GM23338 (cell line): ENCODE measurements at regions not wholly inside any gene's neighbourhood (a gene's known extent, or its start where the extent isn't known, plus 50 kb on each side); places are given as distances from the start of the nearest gene placed in this dataset.

ENCODE experiments used
- ATAC-seq: fragments of 200-7000 bp; cut with Tn5 transposase; 3 replicates; pipeline ENCODE4 v1.9.1; 2020
- DNase-seq: peaks from one replicate; pipeline ENCODE4 v3.0.0-alpha.2; 2015; ENCODE audit warnings: low spot score
- H2AFZ ChIP-seq: fragments of 200-600 bp; sonication (generic); 2 replicates; pipeline ENCODE4 v1.8.0; 2016; ENCODE audit warnings: antibody characterized with exemption, mild to moderate bottlenecking, moderate library complexity
- H3F3A ChIP-seq: fragments of 200-600 bp; sonication (generic); replicated peaks from 2 replicates; pipeline ENCODE4 v1.8.0; 2017; ENCODE audit warnings: antibody characterized with exemption, mixed run types, low read depth
- H3K27ac ChIP-seq: fragments of 200-600 bp; sonication (generic); 2 replicates; pipeline ENCODE4 v1.6.1; 2016; ENCODE audit warnings: low read depth
- H3K27me3 ChIP-seq: fragments of 200-600 bp; sonication (generic); 2 replicates; pipeline ENCODE4 v1.8.0; 2016; ENCODE audit warnings: mild to moderate bottlenecking, mixed run types, moderate library complexity; ENCODE audit not compliant: insufficient read depth
- H3K36me3 ChIP-seq: fragments of 200-600 bp; sonication (generic); 2 replicates; pipeline ENCODE4 v1.8.0; 2016; ENCODE audit warnings: mild to moderate bottlenecking; ENCODE audit not compliant: insufficient read depth
- H3K4me1 ChIP-seq: fragments of 200-600 bp; sonication (generic); 2 replicates; pipeline ENCODE4 v1.8.0; 2016; ENCODE audit warnings: mild to moderate bottlenecking, moderate library complexity; ENCODE audit not compliant: insufficient read depth
- H3K4me2 ChIP-seq: fragments of 200-600 bp; sonication (generic); 2 replicates; pipeline ENCODE4 v1.7.1; 2017; ENCODE audit warnings: mixed run types
- H3K4me3 ChIP-seq: fragments of 200-600 bp; sonication (generic); 2 replicates; pipeline ENCODE4 v1.6.1; 2016; ENCODE audit warnings: mixed run types
- H3K79me2 ChIP-seq: fragments of 200-600 bp; sonication (generic); replicated peaks from 2 replicates; pipeline ENCODE4 v1.8.0; 2017; ENCODE audit warnings: mild to moderate bottlenecking; ENCODE audit not compliant: insufficient read depth
- H3K9me2 ChIP-seq: fragments of 200-600 bp; sonication (generic); 2 replicates; pipeline ENCODE4 v1.8.0; 2017; ENCODE audit not compliant: insufficient read depth
- H4K20me1 ChIP-seq: fragments of 200-600 bp; sonication (generic); replicated peaks from 2 replicates; pipeline ENCODE4 v1.8.0; 2017; ENCODE audit warnings: mild to moderate bottlenecking; ENCODE audit not compliant: insufficient read depth
- H3K27ac Mint-ChIP-seq: 2 replicates; pipeline ENCODE4 v1.8.0; 2020; ENCODE audit warnings: inconsistent platforms, mild to moderate bottlenecking, moderate library complexity, mixed read lengths
- H3K27me3 Mint-ChIP-seq: 3 replicates; pipeline ENCODE4 v1.8.0; 2022; ENCODE audit warnings: low read depth, mild to moderate bottlenecking, moderate library complexity, mixed read lengths, inconsistent platforms; ENCODE audit not compliant: insufficient read depth, poor library complexity
- H3K36me3 Mint-ChIP-seq: 3 replicates; pipeline ENCODE4 v1.8.0; 2021; ENCODE audit warnings: low read depth, mild to moderate bottlenecking, inconsistent platforms, moderate library complexity, mixed read lengths
- H3K4me1 Mint-ChIP-seq: 3 replicates; pipeline ENCODE4 v1.8.0; 2020; ENCODE audit warnings: mild to moderate bottlenecking, inconsistent platforms, mixed read lengths
- H3K4me3 Mint-ChIP-seq: 3 replicates; pipeline ENCODE4 v1.8.0; 2021; ENCODE audit warnings: moderate library complexity, mild to moderate bottlenecking, inconsistent platforms, mixed read lengths
- H3K9me3 Mint-ChIP-seq: 3 replicates; pipeline ENCODE4 v1.8.0; 2020; ENCODE audit warnings: moderate library complexity, mild to moderate bottlenecking, inconsistent platforms, mixed read lengths
- CTCF ChIP-seq, 2 experiments: fragments of 200-600 bp in 1 of 2; sonication (generic) in 1 of 2; conservative IDR thresholded peaks; 2 replicates each; pipeline versions ENCODE4 v1.5.1 to v1.6.1; 2016 to 2017; ENCODE audit warnings: antibody characterized with exemption in 2 of 2, low read depth in 2 of 2, mild to moderate bottlenecking in 2 of 2, moderate library complexity in 1 of 2
- EZH2 ChIP-seq: fragments of 200-600 bp; sonication (generic); IDR thresholded peaks from one replicate; pipeline ENCODE4 v1.8.0; 2017; ENCODE audit warnings: antibody characterized with exemption, mild to moderate bottlenecking, low read depth; ENCODE audit not compliant: unreplicated experiment
- EZH2phosphoT487 ChIP-seq: fragments of 200-600 bp; sonication (generic); IDR thresholded peaks from one replicate; pipeline ENCODE4 v1.8.1; 2018; ENCODE audit warnings: antibody characterized with exemption; ENCODE audit not compliant: unreplicated experiment
- JUNB ChIP-seq: IDR thresholded peaks from one replicate; pipeline ENCODE4 v1.6.1; 2016; ENCODE audit warnings: antibody characterized with exemption; ENCODE audit not compliant: unreplicated experiment
- NANOG ChIP-seq: IDR thresholded peaks from 2 replicates; pipeline ENCODE4 v1.6.1; 2016; ENCODE audit warnings: antibody characterized with exemption, borderline replicate concordance
- POLR2AphosphoS5 ChIP-seq: IDR thresholded peaks from 2 replicates; pipeline ENCODE4 v1.6.1; 2016; ENCODE audit warnings: antibody characterized with exemption, low read depth
- REST ChIP-seq: IDR thresholded peaks from one replicate; pipeline ENCODE4 v1.6.1; 2018; ENCODE audit warnings: antibody characterized with exemption; ENCODE audit not compliant: unreplicated experiment
- STAT1 ChIP-seq: IDR thresholded peaks from one replicate; pipeline ENCODE4 v1.6.1; 2016; ENCODE audit warnings: antibody characterized with exemption; ENCODE audit not compliant: unreplicated experiment
- ZNF331 ChIP-seq: fragments of 250-450 bp; sonication (Bioruptor Pico); IDR thresholded peaks from 2 replicates; pipeline ENCODE4 v1.5.0; 2020; ENCODE audit warnings: low read depth, mild to moderate bottlenecking, moderate library complexity
- TF ChIP-seq, protein P1 (sequence below): fragments of 250-450 bp; sonication (Bioruptor Pico); IDR thresholded peaks from 2 replicates; pipeline ENCODE4 v1.5.0; 2020; ENCODE audit warnings: mild to moderate bottlenecking, moderate library complexity

DNA sequence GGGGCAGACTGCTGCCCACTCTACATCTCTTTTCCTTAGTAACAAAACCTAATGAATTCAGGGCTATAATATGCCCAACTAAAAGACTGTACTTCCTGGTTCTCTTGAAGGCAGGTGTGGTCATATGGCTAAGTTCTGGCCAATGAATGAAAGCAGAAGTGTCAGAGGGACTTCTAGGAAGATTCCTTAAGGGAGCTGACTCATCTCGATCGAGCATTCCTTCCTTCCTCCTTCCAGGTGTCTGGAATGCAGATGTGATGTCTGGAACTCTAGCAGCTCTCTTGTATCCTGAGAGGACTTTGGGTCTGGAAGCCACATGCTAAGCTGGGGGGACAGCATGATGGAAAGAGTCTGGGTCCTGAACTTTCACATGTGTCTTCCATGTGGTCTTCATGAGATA, 116.2 kb upstream of the STX18 start (continued):
- TF ChIP-seq, protein P1, sequence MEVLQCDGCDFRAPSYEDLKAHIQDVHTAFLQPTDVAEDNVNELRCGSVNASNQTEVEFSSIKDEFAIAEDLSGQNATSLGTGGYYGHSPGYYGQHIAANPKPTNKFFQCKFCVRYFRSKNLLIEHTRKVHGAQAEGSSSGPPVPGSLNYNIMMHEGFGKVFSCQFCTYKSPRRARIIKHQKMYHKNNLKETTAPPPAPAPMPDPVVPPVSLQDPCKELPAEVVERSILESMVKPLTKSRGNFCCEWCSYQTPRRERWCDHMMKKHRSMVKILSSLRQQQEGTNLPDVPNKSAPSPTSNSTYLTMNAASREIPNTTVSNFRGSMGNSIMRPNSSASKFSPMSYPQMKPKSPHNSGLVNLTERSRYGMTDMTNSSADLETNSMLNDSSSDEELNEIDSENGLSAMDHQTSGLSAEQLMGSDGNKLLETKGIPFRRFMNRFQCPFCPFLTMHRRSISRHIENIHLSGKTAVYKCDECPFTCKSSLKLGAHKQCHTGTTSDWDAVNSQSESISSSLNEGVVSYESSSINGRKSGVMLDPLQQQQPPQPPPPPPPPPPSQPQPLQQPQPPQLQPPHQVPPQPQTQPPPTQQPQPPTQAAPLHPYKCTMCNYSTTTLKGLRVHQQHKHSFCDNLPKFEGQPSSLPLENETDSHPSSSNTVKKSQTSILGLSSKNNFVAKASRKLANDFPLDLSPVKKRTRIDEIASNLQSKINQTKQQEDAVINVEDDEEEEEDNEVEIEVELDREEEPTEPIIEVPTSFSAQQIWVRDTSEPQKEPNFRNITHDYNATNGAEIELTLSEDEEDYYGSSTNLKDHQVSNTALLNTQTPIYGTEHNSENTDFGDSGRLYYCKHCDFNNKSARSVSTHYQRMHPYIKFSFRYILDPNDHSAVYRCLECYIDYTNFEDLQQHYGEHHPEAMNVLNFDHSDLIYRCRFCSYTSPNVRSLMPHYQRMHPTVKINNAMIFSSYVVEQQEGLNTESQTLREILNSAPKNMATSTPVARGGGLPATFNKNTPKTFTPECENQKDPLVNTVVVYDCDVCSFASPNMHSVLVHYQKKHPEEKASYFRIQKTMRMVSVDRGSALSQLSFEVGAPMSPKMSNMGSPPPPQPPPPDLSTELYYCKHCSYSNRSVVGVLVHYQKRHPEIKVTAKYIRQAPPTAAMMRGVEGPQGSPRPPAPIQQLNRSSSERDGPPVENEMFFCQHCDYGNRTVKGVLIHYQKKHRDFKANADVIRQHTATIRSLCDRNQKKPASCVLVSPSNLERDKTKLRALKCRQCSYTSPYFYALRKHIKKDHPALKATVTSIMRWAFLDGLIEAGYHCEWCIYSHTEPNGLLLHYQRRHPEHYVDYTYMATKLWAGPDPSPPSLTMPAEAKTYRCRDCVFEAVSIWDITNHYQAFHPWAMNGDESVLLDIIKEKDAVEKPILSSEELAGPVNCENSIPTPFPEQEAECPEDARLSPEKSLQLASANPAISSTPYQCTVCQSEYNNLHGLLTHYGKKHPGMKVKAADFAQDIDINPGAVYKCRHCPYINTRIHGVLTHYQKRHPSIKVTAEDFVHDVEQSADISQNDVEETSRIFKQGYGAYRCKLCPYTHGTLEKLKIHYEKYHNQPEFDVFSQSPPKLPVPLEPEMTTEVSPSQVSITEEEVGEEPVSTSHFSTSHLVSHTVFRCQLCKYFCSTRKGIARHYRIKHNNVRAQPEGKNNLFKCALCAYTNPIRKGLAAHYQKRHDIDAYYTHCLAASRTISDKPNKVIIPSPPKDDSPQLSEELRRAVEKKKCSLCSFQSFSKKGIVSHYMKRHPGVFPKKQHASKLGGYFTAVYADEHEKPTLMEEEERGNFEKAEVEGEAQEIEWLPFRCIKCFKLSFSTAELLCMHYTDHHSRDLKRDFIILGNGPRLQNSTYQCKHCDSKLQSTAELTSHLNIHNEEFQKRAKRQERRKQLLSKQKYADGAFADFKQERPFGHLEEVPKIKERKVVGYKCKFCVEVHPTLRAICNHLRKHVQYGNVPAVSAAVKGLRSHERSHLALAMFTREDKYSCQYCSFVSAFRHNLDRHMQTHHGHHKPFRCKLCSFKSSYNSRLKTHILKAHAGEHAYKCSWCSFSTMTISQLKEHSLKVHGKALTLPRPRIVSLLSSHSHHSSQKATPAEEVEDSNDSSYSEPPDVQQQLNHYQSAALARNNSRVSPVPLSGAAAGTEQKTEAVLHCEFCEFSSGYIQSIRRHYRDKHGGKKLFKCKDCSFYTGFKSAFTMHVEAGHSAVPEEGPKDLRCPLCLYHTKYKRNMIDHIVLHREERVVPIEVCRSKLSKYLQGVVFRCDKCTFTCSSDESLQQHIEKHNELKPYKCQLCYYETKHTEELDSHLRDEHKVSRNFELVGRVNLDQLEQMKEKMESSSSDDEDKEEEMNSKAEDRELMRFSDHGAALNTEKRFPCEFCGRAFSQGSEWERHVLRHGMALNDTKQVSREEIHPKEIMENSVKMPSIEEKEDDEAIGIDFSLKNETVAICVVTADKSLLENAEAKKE (CRISPR knock-in tag) = no peak
- TF ChIP-seq ZNF331 (CRISPR knock-in tag) = no peak
- no peak for TF ChIP-seq CTCF (conservative IDR thresholded peaks at IDR 0.05; ENCODE audit: low read depth in 2 of 2)
- no peak for TF ChIP-seq JUNB
- no peak for TF ChIP-seq EZH2phosphoT487
- no peak for TF ChIP-seq POLR2AphosphoS5
- TF ChIP-seq NANOG = no peak
- TF ChIP-seq EZH2 = no peak
- no peak for TF ChIP-seq STAT1

DNA sequence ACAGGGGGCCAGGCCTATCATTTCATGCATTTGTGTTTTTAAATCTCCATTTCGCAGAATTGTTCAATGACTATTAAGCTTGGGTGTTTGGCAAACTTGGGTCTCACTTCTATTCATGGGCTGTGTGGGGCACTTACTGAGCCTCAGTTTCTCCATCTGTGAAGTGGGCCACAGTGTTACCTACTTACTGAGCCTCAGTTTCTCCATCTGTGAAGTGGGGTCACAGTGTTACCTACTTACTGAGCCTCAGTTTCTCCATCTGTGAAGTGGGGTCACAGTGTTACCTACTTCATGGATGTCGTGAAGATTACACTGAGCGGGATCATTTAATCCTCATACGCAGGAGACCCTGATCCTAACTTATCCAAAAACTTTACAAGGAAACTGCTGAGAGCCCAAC, 115.1 kb upstream of the STX18 start:
- Histone ChIP-seq H3K79me2 (no peaks in the 10 kb centered on the region), H3K4me2 (no peak overlapping the region), H3K27me3 (no peaks in the 10 kb centered on the region), H3K4me1 (no peaks in the 10 kb centered on the region), H3K36me3 (no peaks in the 10 kb centered on the region; the same call in 1 of the 2 replicates), H2AFZ (no peak overlapping the region), H3K27ac (no peak overlapping the region), H4K20me1 (no peaks in the 10 kb centered on the region), H3F3A (no peaks in the 10 kb centered on the region), H3K4me3 (no peak overlapping the region), H3K9me2 (0 out of 2 replicates have a peak, but pooled peaks cover 3% of the 10 kb centered on the region)
- Mint-ChIP-seq H3K27ac (no peak overlapping the region), H3K36me3 (peaks cover 22% of the 10 kb centered on the region), H3K4me3 (no peak overlapping the region), H3K4me1 (peaks cover 15% of the 10 kb centered on the region), H3K27me3 (peaks cover 6% of the 10 kb centered on the region), H3K9me3 (no peaks in the 10 kb centered on the region; the same call in 2 of the 3 replicates)
- no peak for ATAC-seq
- DNase-seq = no peak
- TF ChIP-seq EZH2phosphoT487 = no peak
- no peak for TF ChIP-seq REST
- TF ChIP-seq EZH2 = no peak
- TF ChIP-seq POLR2AphosphoS5 = no peak
- no peak for TF ChIP-seq CTCF (conservative IDR thresholded peaks at IDR 0.05; ENCODE audit: low read depth in 2 of 2)
- no peak for TF ChIP-seq ZNF331 (CRISPR knock-in tag)
